H1 (cell line): ENCODE measurements at regions not wholly inside any gene's neighbourhood (a gene's known extent, or its start where the extent isn't known, plus 50 kb on each side); places are given as distances from the start of the nearest gene placed in this dataset.
"Not testable (repeated sequence)": the region's sequence is repeated elsewhere in the genome, so short reads cannot be mapped to it uniquely, and the experiment has no call there.

Experiments used
- CTCF ChIA-PET: fragments of 300-600 bp; sonication (Branson Sonifier 250); formaldehyde crosslinking; loops from one replicate; lab custom pipeline; 2021; ENCODE audit not compliant: partially characterized antibody; lab: Charles Lee
- POLR2A ChIA-PET: fragments of 300-600 bp; sonication (Branson Sonifier 250); formaldehyde crosslinking; loops from one replicate; lab custom pipeline; 2021; ENCODE audit warnings: inconsistent platforms; ENCODE audit not compliant: partially characterized antibody; lab: Charles Lee
- DNase-seq, 2 experiments: peaks; one replicate each; pipeline versions ENCODE4 v3.0.0 to v3.0.0-alpha.2; 2010 to 2022; ENCODE audit warnings: low spot score in 2 of 2, low read depth in 1 of 2, mixed read lengths in 1 of 2
- FAIRE-seq: peaks from 2 replicates; lab custom pipeline; 2011; peaks lifted over from hg19 to GRCh38; lab: Jason Lieb, UNC
- H2AFZ ChIP-seq: 2 replicates; pipeline ENCODE4 v1.8.1; 2012; ENCODE audit warnings: low read length, inconsistent platforms
- H2AK5ac ChIP-seq: 2 replicates; pipeline ENCODE4 v1.6.1; 2013; ENCODE audit warnings: low read depth, low read length
- H2BK120ac ChIP-seq: replicated peaks from 2 replicates; pipeline ENCODE3; 2013; ENCODE audit warnings: low read depth, low read length, inconsistent platforms
- H2BK12ac ChIP-seq: 2 replicates; pipeline ENCODE4 v1.6.1; 2013; ENCODE audit warnings: low read depth, low read length
- H2BK15ac ChIP-seq: 2 replicates; pipeline ENCODE4 v1.6.1; 2013; ENCODE audit warnings: low read length
- H2BK20ac ChIP-seq: 2 replicates; pipeline ENCODE4 v1.6.1; 2013; ENCODE audit warnings: low read length
- H2BK5ac ChIP-seq: 2 replicates; pipeline ENCODE4 v1.6.1; 2013; ENCODE audit warnings: low read depth, low read length
- H3K14ac ChIP-seq: 2 replicates; pipeline ENCODE4 v1.6.1; 2013; ENCODE audit warnings: inconsistent platforms; ENCODE audit not compliant: insufficient read length
- H3K18ac ChIP-seq: 2 replicates; pipeline ENCODE4 v1.6.1; 2013; ENCODE audit warnings: low read length; ENCODE audit errors: extremely low read depth
- H3K23ac ChIP-seq: 2 replicates; pipeline ENCODE4 v1.6.1; 2013; ENCODE audit warnings: inconsistent platforms; ENCODE audit not compliant: insufficient read length
- H3K23me2 ChIP-seq: 2 replicates; pipeline ENCODE4 v1.6.1; 2013; ENCODE audit warnings: low read depth, low read length
- H3K27ac ChIP-seq: 2 replicates; pipeline ENCODE4 v1.6.1; 2011; ENCODE audit warnings: low read depth, low read length, inconsistent platforms
- H3K27me3 ChIP-seq, 4 experiments: replicated peaks in 1 of 4; 1 replicate in 1 of 4; 2 replicates in 3 of 4; pipeline versions ENCODE4 v1.6.1 to v1.8.1; 2011 to 2013; ENCODE audit warnings: low read length in 3 of 4, mild to moderate bottlenecking in 3 of 4, inconsistent platforms in 2 of 4, mixed read lengths in 2 of 4, moderate library complexity in 1 of 4; ENCODE audit not compliant: control insufficient read depth in 3 of 4, insufficient read depth in 3 of 4; ENCODE audit errors: extremely low read depth in 1 of 4
- H3K36me3 ChIP-seq, 4 experiments: 2 replicates each; pipeline versions ENCODE4 v1.6.1 to v1.8.1; 2011 to 2013; ENCODE audit warnings: mild to moderate bottlenecking in 4 of 4, low read length in 3 of 4, moderate library complexity in 2 of 4, control low read depth in 1 of 4, inconsistent platforms in 1 of 4; ENCODE audit not compliant: insufficient read depth in 4 of 4, control insufficient read depth in 2 of 4
- H3K4ac ChIP-seq: replicated peaks from 2 replicates; pipeline ENCODE3; 2013; ENCODE audit warnings: low read length, low read depth, mixed read lengths, inconsistent platforms; ENCODE audit not compliant: insufficient read length
- H3K4me1 ChIP-seq, 4 experiments: replicated peaks in 1 of 4; 1 replicate in 1 of 4; 2 replicates in 3 of 4; pipeline versions ENCODE4 v1.6.1 to v1.8.1; 2011 to 2013; ENCODE audit warnings: low read length in 3 of 4, inconsistent platforms in 2 of 4, mixed read lengths in 1 of 4; ENCODE audit not compliant: insufficient read depth in 4 of 4, control insufficient read depth in 3 of 4
- H3K4me2 ChIP-seq, 2 experiments: 2 replicates each; pipeline versions ENCODE4 v1.6.1 to v1.8.1; 2011 to 2013; ENCODE audit warnings: low read depth in 2 of 2, low read length in 2 of 2, control low read depth in 1 of 2, inconsistent platforms in 1 of 2, mild to moderate bottlenecking in 1 of 2; ENCODE audit not compliant: insufficient read depth in 1 of 2
- H3K4me3 ChIP-seq, 4 experiments: fragments of 200-600, 300-600 bp in 1 of 4; sonication (generic), shearing (Covaris generic), sonication (Bioruptor Twin) in 1 of 4; 2 replicates each; pipeline versions ENCODE4 v1.5.1 to v1.8.1; 2011 to 2016; ENCODE audit warnings: low read length in 4 of 4, low read depth in 3 of 4, control low read depth in 2 of 4, inconsistent platforms in 2 of 4, mild to moderate bottlenecking in 2 of 4, mixed read lengths in 1 of 4, moderate library complexity in 1 of 4; ENCODE audit not compliant: insufficient read depth in 2 of 4; ENCODE audit errors: extremely low read depth in 1 of 4
- H3K56ac ChIP-seq: replicated peaks from 2 replicates; pipeline ENCODE3; 2013; ENCODE audit warnings: low read depth, mild to moderate bottlenecking, mixed read lengths, low read length, inconsistent platforms; ENCODE audit not compliant: insufficient read length
- H3K79me1 ChIP-seq: 2 replicates; pipeline ENCODE4 v1.6.1; 2013; ENCODE audit warnings: low read depth, low read length, control low read depth
- H3K79me2 ChIP-seq, 2 experiments: 2 replicates each; pipeline versions ENCODE4 v1.6.1 to v1.8.1; 2012 to 2013; ENCODE audit warnings: low read length in 2 of 2, mild to moderate bottlenecking in 2 of 2, inconsistent platforms in 1 of 2; ENCODE audit not compliant: insufficient read depth in 2 of 2, control insufficient read depth in 1 of 2
- H3K9ac ChIP-seq, 4 experiments: replicated peaks in 1 of 4; 1 replicate in 1 of 4; 2 replicates in 3 of 4; pipeline versions ENCODE4 v1.6.1 to v1.8.1; 2011 to 2013; ENCODE audit warnings: low read depth in 3 of 4, low read length in 3 of 4, control low read depth in 2 of 4, mild to moderate bottlenecking in 2 of 4, moderate library complexity in 2 of 4, inconsistent platforms in 1 of 4; ENCODE audit errors: extremely low read depth in 1 of 4
- H3K9me3 ChIP-seq, 2 experiments: 2 replicates each; pipeline versions ENCODE4 v1.6.1 to v1.8.1; 2012 to 2013; ENCODE audit warnings: mild to moderate bottlenecking in 2 of 2, moderate library complexity in 2 of 2, control low read depth in 1 of 2, inconsistent platforms in 1 of 2, low read depth in 1 of 2, low read length in 1 of 2, mixed read lengths in 1 of 2; ENCODE audit not compliant: insufficient read depth in 2 of 2
- H4K20me1 ChIP-seq, 2 experiments: replicated peaks in 1 of 2; 2 replicates each; pipeline versions ENCODE3 to v1.8.1; 2011 to 2013; ENCODE audit warnings: inconsistent platforms in 2 of 2, low read length in 2 of 2, mild to moderate bottlenecking in 1 of 2; ENCODE audit not compliant: insufficient read depth in 2 of 2, control insufficient read depth in 1 of 2
- H4K5ac ChIP-seq: 2 replicates; pipeline ENCODE4 v1.6.1; 2013; ENCODE audit warnings: low read length, low read depth, mixed read lengths, inconsistent platforms; ENCODE audit not compliant: insufficient read length
- H4K8ac ChIP-seq: 2 replicates; pipeline ENCODE4 v1.8.0; 2013; ENCODE audit warnings: mild to moderate bottlenecking, moderate library complexity, low read length, inconsistent platforms; ENCODE audit not compliant: insufficient read depth; ENCODE audit errors: extremely low read depth
- H4K91ac ChIP-seq: replicated peaks from 2 replicates; pipeline ENCODE3; 2013; ENCODE audit warnings: low read length, mixed read lengths, inconsistent platforms; ENCODE audit not compliant: insufficient read length
- WGBS, 2 experiments: shearing (Covaris generic) in 1 of 2; methylation state at CpG; one replicate each; pipeline versions ENCODE4 v1.1.6 to v1.1.7; 2013 to 2015; ENCODE audit warnings: low lambda C conversion rate in 2 of 2, mixed read lengths in 2 of 2, inconsistent platforms in 1 of 2, low coverage in 1 of 2, missing lambda C conversion rate in 1 of 2; ENCODE audit not compliant: insufficient replicate concordance in 2 of 2, insufficient coverage in 1 of 2, insufficient read length in 1 of 2; ENCODE audit errors: extremely low coverage in 1 of 2, missing lambda C conversion rate in 1 of 2; 5-methylcytosine and 5-hydroxymethylcytosine counted together

DNA sequence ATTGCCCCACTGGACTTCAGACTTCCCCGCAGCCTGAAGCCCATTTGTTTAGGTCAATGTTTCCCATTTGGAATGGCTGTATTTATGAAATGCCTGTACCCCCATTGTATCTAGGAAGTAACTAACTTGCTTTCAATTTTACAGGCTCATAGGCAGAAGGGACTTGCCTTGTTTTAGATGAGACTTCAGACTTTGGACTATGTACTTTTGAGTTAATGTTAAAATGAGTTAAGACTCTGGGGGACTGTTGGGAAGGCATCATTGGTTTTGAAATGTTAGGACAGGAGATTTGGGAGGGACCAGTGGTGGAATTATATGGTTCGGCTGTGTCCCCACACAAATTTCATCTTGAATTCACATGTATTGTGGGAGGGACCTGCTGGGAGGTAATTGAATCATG, 61.1 kb upstream of the CYP2C8 start:
- H3K9ac ChIP-seq, H3K79me1 ChIP-seq, H3K36me3 ChIP-seq, H2BK5ac ChIP-seq, H3K4me2 ChIP-seq, H3K9me3 ChIP-seq, H2BK120ac ChIP-seq, H2BK12ac ChIP-seq, H4K91ac ChIP-seq, H3K4me1 ChIP-seq, H4K5ac ChIP-seq, DNase-seq, H2AFZ ChIP-seq, H4K20me1 ChIP-seq, H3K4me3 ChIP-seq, H3K27me3 ChIP-seq, H4K8ac ChIP-seq, H2AK5ac ChIP-seq, H3K23ac ChIP-seq, H2BK20ac ChIP-seq, H3K18ac ChIP-seq, H2BK15ac ChIP-seq, H3K23me2 ChIP-seq, H3K27ac ChIP-seq, H3K4ac ChIP-seq, POLR2A ChIA-PET, H3K79me2 ChIP-seq, H3K14ac ChIP-seq, FAIRE-seq, H3K56ac ChIP-seq: not testable (repeated sequence)
- CTCF ChIA-PET: interaction anchor here (0.7 kb wide), 1 partner anchor 243 kb away, joined by 5 read pairs; no protein-coding TSS in a partner anchor
- WGBS, 2 experiments: 95% methylated on average over 2 of the region's 2 CpGs; no CpG with 5 or more reads in 1 of the 2 experiments
